HG03175 (cell line): ENCODE measurements at regions not wholly inside any gene's neighbourhood (a gene's known extent, or its start where the extent isn't known, plus 50 kb on each side); places are given as distances from the start of the nearest gene placed in this dataset.

Source experiments
- ATAC-seq: cut with Tn5 transposase; IDR thresholded peaks from one replicate; pipeline ENCODE4 v1.9.1; 2021; ENCODE audit warnings: mild to moderate bottlenecking, moderate library complexity; ENCODE audit not compliant: unreplicated experiment

DNA sequence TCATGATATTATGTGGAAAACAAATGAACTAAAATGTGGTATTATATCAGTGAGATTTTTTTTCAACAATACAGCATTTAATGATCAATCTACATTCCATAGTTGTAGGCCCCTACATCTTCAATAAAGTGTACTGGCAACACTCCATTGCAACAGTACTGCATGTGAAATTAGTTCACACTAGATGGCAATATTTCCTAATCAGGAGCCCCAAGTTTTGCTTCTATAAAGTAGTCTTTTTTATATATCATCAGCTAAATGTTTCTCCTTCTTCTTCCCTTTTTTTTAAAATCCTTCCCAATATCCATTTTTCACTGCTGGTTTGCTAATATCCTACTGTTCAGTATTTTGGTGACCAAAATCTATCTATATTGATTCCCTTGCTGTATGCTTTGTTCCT lies 528.3 kb upstream of the ATXN8OS start:
- ATAC-seq: no peak

- ATAC-seq: no peak
Measured at GRCh38 chr13:69571606-69572323, 535.9 kb upstream of the ATXN8OS start.

GRCh38 chr13:69567514-69567913 lies 540.1 kb upstream of the ATXN8OS start:
- ATAC-seq: no peak

DNA sequence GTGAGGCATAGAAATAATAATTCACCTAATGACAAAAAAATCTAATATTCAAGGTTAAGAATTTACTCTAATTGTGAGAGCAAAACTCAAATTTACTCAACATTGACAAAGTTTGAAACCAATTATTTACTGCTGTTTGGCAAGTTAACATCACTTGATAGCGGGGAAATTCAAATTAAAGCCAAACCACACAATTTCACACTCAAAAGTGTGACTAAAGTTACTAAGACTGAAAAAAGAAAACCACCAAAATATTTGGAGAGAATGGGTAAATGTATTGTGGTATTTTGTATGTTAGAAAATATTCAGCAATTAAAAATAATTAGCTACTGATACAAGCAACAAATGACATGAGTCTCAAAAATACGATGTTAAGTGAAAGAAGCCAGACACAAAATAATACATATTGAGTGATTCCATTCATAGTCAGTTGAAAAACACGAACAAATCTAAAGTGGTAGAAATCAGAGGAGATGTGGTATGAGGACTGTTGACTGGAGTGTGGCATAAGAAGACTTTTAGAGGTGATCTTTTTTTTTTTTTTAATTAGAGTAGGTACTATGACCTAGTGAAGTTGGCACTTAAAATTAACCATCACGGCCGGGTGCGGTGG lies 541.4 kb upstream of the ATXN8OS start:
- no peak for ATAC-seq

- peak; percentile 82 for ATAC-seq
Measured at GRCh38 chr13:69565334-69565733, 542.3 kb upstream of the ATXN8OS start.

DNA sequence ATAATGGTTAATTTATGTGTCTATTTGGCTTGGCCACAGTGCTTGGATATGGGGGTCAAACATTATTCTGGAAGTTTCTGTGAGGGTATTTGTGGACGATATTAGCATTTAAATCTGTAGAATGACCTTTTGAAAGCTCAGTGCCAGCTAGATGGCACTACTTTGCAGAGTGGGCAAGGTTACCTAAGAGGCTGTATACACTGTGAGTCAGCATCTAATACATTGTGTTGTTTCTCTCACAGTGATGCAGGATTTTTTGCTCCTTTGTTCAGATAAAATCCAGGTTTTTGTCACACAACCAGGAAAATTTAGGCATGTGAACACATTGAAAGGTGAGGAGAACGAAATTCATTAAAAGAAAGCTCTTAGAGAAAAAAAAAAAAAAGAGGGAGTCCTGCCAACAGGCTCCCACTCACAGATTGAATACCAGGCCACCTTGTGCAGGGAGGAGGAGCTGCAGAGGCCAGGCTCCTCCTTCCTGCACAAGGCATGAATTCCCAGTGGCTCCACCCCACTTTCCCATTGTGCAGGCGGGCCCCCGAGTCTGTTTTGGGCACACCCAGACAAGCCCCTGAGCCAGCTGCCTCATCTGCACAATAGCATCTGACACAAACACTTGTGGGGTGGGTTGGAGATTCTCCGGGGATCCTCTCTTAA lies 551.0 kb upstream of the ATXN8OS start:
- ATAC-seq: no peak

GRCh38 chr13:69553976-69554375 lies 553.6 kb upstream of the ATXN8OS start:
- no peak for ATAC-seq

- no peak for ATAC-seq
Measured at GRCh38 chr13:69551193-69551592, 556.4 kb upstream of the ATXN8OS start.

- ATAC-seq: no peak
Measured at GRCh38 chr13:69547780-69548179, 559.8 kb upstream of the ATXN8OS start.

DNA sequence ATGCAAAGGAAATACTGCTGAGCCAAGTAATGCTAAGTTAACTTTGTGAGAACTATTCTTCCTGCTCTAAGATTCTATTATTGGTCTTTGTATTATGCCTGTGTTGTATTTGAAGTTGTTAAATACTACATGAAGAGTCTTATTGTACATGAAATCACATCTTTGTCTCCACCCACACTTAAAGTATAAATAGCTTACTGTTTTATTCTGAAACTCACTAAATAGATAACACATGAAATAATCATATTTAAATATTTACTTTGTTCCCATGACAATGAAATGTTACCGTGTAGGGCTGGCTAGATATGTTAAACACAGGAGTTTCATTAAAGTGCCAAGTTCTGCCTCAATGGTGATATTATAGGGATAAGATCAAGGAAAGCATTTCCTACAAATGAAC lies 562.1 kb upstream of the ATXN8OS start:
- ATAC-seq: no peak

DNA sequence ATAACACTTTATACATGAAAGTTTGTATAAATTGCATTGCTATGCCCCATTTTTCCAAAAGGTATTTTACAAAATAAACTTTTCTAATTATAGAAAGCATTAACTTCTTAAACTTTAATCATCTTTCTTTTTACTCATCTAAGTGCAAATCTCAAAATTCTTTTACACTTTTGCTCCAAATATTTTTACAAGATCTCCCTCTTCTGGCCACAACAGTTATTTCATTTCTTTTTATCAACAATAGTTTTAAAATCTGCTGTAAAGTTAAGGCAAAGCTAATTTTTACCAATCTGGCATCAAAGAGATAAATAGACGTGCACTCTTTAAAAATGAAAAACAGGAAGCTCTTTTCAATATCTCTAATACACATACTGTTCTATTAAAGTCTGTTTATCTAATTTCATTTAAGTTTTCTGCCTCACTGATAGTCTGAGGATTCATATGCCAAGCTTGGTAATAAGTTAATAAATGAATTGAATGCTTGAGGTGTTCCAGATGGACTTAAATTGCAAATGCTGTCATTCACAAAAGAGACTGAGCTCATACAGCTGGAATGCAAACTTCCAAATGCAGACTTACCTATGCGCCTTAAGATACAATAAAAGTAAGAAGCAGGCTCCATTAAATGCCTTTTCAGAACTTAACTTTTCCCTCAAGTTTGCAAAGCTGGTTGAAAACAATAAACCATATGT lies 583.0 kb upstream of the ATXN8OS start:
- ATAC-seq: no peak

DNA sequence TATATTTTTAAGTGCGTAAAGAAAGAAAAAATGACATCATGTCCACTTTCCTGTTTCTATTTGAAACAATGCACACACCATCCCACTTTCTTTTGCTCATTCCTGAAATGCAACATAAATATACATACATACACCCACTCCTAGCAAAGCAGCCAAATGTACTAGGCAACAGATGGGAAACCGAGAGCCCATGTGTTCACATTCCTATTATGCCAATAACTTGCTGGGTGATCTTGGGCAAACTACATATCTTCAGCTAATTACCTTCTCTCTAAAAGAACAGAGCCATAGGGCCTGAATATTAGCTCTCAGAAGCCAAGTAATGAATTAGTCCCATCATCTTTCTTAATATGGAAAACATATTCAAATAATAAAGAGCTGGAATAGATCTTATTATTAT lies 610.6 kb upstream of the ATXN8OS start:
- ATAC-seq: no peak

DNA sequence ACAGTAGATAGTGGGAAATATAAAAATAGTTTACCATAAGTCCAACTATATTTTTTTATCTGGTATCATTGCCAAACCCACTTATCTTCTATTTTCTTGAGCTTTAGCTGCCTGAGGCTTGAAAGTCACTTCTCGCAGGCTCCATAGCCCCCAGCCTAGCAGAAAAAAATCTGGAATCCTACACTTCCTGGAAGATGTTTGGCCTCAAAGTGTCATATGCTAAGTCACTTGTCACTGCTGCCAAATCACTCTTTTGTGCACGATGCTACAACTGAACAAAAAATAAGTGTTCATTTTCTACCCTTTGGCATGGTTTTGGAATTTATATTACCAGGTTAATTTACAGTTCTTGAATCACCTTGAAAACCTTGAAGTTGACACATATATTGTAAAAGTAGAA lies 612.5 kb upstream of the ATXN8OS start:
- no peak for ATAC-seq

- no peak for ATAC-seq
Measured at GRCh38 chr13:69487576-69487975, 620.0 kb upstream of the ATXN8OS start.

DNA sequence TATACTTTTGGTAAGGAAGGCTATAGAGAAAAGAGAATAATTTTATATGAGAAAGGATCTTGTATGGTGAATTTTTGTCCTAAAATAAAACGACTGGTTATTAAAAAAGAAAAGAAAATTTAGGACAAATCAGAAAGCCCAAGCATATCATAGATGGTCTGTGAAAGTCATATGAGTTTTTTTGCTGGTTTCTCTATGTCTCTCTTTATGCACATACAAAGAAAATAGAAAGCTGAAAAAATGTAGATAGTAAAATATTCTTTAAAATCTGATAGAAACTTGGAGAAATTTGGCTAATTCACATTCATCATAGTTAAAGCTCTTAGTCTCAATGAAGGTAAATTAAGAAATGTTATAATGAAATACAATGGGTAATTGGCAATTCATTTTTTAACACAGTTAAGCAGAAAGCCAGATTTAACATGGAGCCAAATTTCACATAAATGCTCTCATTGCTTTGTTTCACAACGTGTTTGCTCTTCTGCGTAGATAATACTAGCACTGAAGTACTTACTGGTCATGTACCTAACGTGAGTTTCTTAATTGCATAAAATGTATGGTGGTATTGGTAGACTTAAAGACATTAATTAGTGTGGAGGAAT lies 621.5 kb upstream of the ATXN8OS start:
- no peak for ATAC-seq

DNA sequence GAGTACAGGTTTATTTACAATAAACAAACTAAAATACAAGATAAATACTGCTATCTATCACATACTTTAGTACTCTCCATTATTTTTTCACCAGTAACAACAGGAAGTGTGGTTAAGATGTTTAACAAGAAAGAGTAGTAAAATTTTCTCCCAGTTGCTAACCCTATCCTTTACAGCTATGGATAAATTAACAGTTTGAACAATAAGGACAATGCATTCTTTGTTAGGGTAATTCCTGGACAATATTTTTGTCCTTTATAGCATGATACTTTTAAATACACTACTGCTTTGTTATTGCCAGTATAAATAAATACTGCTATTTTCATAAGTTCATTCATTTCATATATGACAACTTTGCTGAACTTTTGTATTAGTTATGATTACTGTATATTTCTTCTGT lies 630.2 kb upstream of the ATXN8OS start:
- no peak for ATAC-seq

DNA sequence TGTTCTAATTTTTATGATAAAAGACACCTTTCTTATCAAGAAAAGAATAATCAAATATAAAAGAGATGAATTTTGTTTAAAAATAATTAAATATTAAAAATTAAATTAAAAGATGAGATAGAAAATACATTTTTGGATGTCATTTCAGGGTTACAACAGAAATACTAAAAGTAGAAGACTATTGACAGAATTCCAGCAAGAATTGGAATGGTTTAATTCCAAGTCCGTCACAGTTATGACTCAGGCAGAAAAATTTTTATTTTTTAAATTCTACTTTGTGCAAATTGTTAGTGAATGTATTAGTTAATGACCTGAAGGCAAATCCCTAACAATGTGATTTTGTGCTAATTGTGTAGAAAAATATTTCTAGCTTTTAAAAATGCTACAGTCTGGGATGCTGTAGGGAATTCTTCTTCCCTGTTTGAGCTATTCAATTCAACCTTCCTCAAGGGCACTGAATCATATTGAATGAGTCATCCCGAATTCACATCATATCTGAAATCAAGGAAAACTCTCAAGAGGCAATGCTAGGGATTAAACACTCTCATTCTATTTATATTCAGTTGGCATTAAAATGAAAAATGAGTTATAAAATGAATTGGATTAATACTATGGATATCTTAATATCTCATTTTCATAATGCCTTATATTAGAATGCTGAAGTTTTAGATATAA lies 633.5 kb upstream of the ATXN8OS start:
- no peak for ATAC-seq

DNA sequence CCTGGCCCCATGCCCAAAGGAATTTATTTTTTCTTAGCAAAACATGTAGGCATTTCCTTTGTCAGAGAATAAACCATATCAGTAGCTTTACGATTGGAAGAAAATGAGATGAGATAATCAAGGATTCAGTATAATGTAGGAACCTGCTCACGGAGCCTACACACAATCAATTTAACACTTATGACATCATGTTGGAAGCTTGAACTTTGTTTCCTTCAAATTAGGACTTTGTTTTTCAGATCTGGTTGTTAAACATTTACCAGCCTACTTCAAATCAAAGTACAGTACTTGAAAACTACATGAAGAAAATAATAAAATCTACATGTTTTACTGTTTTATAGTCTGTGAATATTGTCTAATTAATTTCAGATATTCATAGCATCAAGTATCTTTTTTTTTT lies 639.0 kb upstream of the ATXN8OS start:
- no peak for ATAC-seq

GRCh38 chr13:69461397-69461796 lies 646.2 kb upstream of the ATXN8OS start:
- ATAC-seq: no peak

GRCh38 chr13:69459346-69459745 lies 648.3 kb upstream of the ATXN8OS start:
- ATAC-seq: no peak

DNA sequence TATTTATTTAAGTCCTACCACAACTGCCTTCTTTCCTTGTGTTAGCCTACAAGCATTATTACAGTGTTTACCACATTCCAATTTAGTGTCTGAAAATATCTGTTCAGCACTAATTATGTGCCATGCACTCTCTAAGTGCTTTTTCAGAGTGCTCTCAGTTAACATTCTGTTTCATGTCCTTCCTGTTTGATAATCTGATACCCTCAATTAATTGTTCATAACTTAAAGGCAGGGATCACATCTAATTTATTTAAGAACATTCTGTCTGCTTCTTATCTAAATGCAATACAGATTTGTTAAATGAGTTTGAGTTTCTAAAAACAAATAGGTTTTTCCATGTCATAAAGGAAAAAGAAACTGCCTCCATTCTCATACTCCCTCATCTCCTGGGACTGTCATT lies 649.6 kb upstream of the ATXN8OS start:
- no peak for ATAC-seq
